Femur (tissue), 1 donor: ENCODE measurements at regions not wholly inside any gene's neighbourhood (a gene's known extent, or its start where the extent isn't known, plus 50 kb on each side); places are given as distances from the start of the nearest gene placed in this dataset.
"Not testable (repeated sequence)": the region's sequence is repeated elsewhere in the genome, so short reads cannot be mapped to it uniquely, and the experiment has no call there.

Experiments
- DNase-seq: peaks from one replicate; pipeline ENCODE4 v3.0.0-alpha.2; 2017

- DNase-seq = no peak
Measured at GRCh38 chr17:70327279-70327678, 157.9 kb downstream of the KCNJ2 start.

- DNase-seq = no peak
Measured at GRCh38 chr17:70327723-70328122, 158.4 kb downstream of the KCNJ2 start.

GRCh38 chr17:70329721-70330120, 160.4 kb downstream of the KCNJ2 start:
- DNase-seq = no peak

- DNase-seq = not testable (repeated sequence)
Measured at GRCh38 chr17:70331066-70331465, 161.7 kb downstream of the KCNJ2 start.

GRCh38 chr17:70332356-70333210, 163.3 kb downstream of the KCNJ2 start:
- DNase-seq = no peak

- no peak for DNase-seq
Measured at GRCh38 chr17:70336411-70336810, 167.1 kb downstream of the KCNJ2 start.

GRCh38 chr17:70338946-70339354, 169.6 kb downstream of the KCNJ2 start:
- no peak for DNase-seq

- DNase-seq = no peak
Measured at GRCh38 chr17:70343114-70343513, 173.8 kb downstream of the KCNJ2 start.

- DNase-seq = no peak
Measured at GRCh38 chr17:70344386-70345060, 175.2 kb downstream of the KCNJ2 start.

GRCh38 chr17:70345061-70345460, 175.7 kb downstream of the KCNJ2 start:
- DNase-seq = no peak

- DNase-seq = no peak
Measured at GRCh38 chr17:70352834-70353233, 183.5 kb downstream of the KCNJ2 start.

GRCh38 chr17:70353408-70354092, 184.2 kb downstream of the KCNJ2 start:
- DNase-seq = no peak

GRCh38 chr17:70355185-70355584, 185.9 kb downstream of the KCNJ2 start:
- DNase-seq = no peak

GRCh38 chr17:70357190-70357589, 187.9 kb downstream of the KCNJ2 start:
- DNase-seq = no peak

GRCh38 chr17:70365091-70365583, 195.8 kb downstream of the KCNJ2 start:
- no peak for DNase-seq

- DNase-seq = no peak
Measured at GRCh38 chr17:70366386-70366785, 197.1 kb downstream of the KCNJ2 start.

GRCh38 chr17:70368011-70368410, 198.7 kb downstream of the KCNJ2 start:
- DNase-seq = no peak

- DNase-seq = no peak
Measured at GRCh38 chr17:70369391-70369790, 200.1 kb downstream of the KCNJ2 start.

GRCh38 chr17:70370816-70371215, 201.5 kb downstream of the KCNJ2 start:
- no peak for DNase-seq

- DNase-seq = no peak
Measured at GRCh38 chr17:70373369-70373768, 204.0 kb downstream of the KCNJ2 start.

- no peak for DNase-seq
Measured at GRCh38 chr17:70374496-70374895, 205.2 kb downstream of the KCNJ2 start.

GRCh38 chr17:70375406-70375805, 206.1 kb downstream of the KCNJ2 start:
- no peak for DNase-seq
